K562 (cell line): ENCODE measurements at regions not wholly inside any gene's neighbourhood (a gene's known extent, or its start where the extent isn't known, plus 50 kb on each side); places are given as distances from the start of the nearest gene placed in this dataset.

Experiments
- ETV1 ChIP-seq: fragments of 450-650 bp; conservative IDR thresholded peaks from 2 replicates; pipeline ENCODE4 v1.6.1; 2016; ENCODE audit warnings: missing genetic modification characterization, control low read depth, low read depth, missing compliant biosample characterization
- FOS ChIP-seq: IDR thresholded peaks from 3 replicates; pipeline ENCODE4 v1.6.1; 2011; ENCODE audit not compliant: insufficient read length; ENCODE audit errors: extremely low read depth
- NR2F6 ChIP-seq: fragments of 450-650 bp; formaldehyde crosslinking; IDR thresholded peaks from 2 replicates; pipeline ENCODE4 v1.4.0; 2020; ENCODE audit warnings: mild to moderate bottlenecking
- TF ChIP-seq, protein P1 (sequence below): fragments of 200-600 bp; sonication (generic); IDR thresholded peaks from one replicate; pipeline ENCODE4 v1.6.1; 2012; ENCODE audit warnings: mild to moderate bottlenecking, low read depth, low read length, inconsistent platforms
- TF ChIP-seq, protein P2 (sequence below), 3 experiments: fragments of 200-800 bp in 1 of 3; fragments of 250-450 bp in 1 of 3; fragments of 450-650 bp in 1 of 3; sonication (Bioruptor Pico) in 1 of 3; sonication (Bioruptor generic) in 1 of 3; formaldehyde crosslinking in 1 of 3; IDR thresholded peaks; 2 replicates each; pipeline versions ENCODE4 v1.6.1 to v1.8.0; 2016 to 2022; ENCODE audit warnings: mild to moderate bottlenecking in 2 of 3, missing genetic modification characterization in 2 of 3, missing compliant biosample characterization in 1 of 3, moderate library complexity in 1 of 3

- TF ChIP-seq, protein P1, sequence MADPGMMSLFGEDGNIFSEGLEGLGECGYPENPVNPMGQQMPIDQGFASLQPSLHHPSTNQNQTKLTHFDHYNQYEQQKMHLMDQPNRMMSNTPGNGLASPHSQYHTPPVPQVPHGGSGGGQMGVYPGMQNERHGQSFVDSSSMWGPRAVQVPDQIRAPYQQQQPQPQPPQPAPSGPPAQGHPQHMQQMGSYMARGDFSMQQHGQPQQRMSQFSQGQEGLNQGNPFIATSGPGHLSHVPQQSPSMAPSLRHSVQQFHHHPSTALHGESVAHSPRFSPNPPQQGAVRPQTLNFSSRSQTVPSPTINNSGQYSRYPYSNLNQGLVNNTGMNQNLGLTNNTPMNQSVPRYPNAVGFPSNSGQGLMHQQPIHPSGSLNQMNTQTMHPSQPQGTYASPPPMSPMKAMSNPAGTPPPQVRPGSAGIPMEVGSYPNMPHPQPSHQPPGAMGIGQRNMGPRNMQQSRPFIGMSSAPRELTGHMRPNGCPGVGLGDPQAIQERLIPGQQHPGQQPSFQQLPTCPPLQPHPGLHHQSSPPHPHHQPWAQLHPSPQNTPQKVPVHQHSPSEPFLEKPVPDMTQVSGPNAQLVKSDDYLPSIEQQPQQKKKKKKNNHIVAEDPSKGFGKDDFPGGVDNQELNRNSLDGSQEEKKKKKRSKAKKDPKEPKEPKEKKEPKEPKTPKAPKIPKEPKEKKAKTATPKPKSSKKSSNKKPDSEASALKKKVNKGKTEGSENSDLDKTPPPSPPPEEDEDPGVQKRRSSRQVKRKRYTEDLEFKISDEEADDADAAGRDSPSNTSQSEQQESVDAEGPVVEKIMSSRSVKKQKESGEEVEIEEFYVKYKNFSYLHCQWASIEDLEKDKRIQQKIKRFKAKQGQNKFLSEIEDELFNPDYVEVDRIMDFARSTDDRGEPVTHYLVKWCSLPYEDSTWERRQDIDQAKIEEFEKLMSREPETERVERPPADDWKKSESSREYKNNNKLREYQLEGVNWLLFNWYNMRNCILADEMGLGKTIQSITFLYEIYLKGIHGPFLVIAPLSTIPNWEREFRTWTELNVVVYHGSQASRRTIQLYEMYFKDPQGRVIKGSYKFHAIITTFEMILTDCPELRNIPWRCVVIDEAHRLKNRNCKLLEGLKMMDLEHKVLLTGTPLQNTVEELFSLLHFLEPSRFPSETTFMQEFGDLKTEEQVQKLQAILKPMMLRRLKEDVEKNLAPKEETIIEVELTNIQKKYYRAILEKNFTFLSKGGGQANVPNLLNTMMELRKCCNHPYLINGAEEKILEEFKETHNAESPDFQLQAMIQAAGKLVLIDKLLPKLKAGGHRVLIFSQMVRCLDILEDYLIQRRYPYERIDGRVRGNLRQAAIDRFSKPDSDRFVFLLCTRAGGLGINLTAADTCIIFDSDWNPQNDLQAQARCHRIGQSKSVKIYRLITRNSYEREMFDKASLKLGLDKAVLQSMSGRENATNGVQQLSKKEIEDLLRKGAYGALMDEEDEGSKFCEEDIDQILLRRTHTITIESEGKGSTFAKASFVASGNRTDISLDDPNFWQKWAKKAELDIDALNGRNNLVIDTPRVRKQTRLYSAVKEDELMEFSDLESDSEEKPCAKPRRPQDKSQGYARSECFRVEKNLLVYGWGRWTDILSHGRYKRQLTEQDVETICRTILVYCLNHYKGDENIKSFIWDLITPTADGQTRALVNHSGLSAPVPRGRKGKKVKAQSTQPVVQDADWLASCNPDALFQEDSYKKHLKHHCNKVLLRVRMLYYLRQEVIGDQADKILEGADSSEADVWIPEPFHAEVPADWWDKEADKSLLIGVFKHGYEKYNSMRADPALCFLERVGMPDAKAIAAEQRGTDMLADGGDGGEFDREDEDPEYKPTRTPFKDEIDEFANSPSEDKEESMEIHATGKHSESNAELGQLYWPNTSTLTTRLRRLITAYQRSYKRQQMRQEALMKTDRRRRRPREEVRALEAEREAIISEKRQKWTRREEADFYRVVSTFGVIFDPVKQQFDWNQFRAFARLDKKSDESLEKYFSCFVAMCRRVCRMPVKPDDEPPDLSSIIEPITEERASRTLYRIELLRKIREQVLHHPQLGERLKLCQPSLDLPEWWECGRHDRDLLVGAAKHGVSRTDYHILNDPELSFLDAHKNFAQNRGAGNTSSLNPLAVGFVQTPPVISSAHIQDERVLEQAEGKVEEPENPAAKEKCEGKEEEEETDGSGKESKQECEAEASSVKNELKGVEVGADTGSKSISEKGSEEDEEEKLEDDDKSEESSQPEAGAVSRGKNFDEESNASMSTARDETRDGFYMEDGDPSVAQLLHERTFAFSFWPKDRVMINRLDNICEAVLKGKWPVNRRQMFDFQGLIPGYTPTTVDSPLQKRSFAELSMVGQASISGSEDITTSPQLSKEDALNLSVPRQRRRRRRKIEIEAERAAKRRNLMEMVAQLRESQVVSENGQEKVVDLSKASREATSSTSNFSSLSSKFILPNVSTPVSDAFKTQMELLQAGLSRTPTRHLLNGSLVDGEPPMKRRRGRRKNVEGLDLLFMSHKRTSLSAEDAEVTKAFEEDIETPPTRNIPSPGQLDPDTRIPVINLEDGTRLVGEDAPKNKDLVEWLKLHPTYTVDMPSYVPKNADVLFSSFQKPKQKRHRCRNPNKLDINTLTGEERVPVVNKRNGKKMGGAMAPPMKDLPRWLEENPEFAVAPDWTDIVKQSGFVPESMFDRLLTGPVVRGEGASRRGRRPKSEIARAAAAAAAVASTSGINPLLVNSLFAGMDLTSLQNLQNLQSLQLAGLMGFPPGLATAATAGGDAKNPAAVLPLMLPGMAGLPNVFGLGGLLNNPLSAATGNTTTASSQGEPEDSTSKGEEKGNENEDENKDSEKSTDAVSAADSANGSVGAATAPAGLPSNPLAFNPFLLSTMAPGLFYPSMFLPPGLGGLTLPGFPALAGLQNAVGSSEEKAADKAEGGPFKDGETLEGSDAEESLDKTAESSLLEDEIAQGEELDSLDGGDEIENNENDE, result no peak
- TF ChIP-seq NR2F6, result no peak
- no peak for TF ChIP-seq ETV1 (tag)
- TF ChIP-seq, protein P2, sequence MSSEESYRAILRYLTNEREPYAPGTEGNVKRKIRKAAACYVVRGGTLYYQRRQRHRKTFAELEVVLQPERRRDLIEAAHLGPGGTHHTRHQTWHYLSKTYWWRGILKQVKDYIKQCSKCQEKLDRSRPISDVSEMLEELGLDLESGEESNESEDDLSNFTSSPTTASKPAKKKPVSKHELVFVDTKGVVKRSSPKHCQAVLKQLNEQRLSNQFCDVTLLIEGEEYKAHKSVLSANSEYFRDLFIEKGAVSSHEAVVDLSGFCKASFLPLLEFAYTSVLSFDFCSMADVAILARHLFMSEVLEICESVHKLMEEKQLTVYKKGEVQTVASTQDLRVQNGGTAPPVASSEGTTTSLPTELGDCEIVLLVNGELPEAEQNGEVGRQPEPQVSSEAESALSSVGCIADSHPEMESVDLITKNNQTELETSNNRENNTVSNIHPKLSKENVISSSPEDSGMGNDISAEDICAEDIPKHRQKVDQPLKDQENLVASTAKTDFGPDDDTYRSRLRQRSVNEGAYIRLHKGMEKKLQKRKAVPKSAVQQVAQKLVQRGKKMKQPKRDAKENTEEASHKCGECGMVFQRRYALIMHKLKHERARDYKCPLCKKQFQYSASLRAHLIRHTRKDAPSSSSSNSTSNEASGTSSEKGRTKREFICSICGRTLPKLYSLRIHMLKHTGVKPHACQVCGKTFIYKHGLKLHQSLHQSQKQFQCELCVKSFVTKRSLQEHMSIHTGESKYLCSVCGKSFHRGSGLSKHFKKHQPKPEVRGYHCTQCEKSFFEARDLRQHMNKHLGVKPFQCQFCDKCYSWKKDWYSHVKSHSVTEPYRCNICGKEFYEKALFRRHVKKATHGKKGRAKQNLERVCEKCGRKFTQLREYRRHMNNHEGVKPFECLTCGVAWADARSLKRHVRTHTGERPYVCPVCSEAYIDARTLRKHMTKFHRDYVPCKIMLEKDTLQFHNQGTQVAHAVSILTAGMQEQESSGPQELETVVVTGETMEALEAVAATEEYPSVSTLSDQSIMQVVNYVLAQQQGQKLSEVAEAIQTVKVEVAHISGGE (CRISPR knock-in tag; IDR thresholded peaks at IDR 0.05), result no peak
- TF ChIP-seq FOS, result no peak
These were observed 67.7 kb downstream of the RDH14 start (continued) for GRCh38 chr2:18492721-18493120.
